Ovary (tissue), 3 donors: ENCODE measurements at regions not wholly inside any gene's neighbourhood (a gene's known extent, or its start where the extent isn't known, plus 50 kb on each side); places are given as distances from the start of the nearest gene placed in this dataset.

Experiments used
- CTCF ChIP-seq, 3 donors: fragments of 450-650 bp in 2 of 3; fragments of 200-600 bp in 1 of 3; IDR thresholded peaks; one replicate each; pipeline versions ENCODE4 v1.5.1 to v1.8.0; 2016 to 2022; ENCODE audit warnings: antibody characterized with exemption in 3 of 3, mild to moderate bottlenecking in 1 of 3
- EP300 ChIP-seq: sonication (generic); formaldehyde crosslinking; IDR thresholded peaks from one replicate; pipeline ENCODE4 v1.6.1; 2017; ENCODE audit warnings: antibody characterized with exemption
- POLR2A ChIP-seq: fragments of 450-650 bp; IDR thresholded peaks from one replicate; pipeline ENCODE4 v1.6.1; 2017; ENCODE audit warnings: antibody characterized with exemption, mild to moderate bottlenecking, moderate library complexity
- donor health status: DM: no; HTN: no; CAD: no.

- no peak for TF ChIP-seq CTCF (IDR thresholded peaks at IDR 0.05)
- TF ChIP-seq POLR2A: no peak
- no peak for TF ChIP-seq EP300
Observed at GRCh38 chr5:167332309-167332708, 959.1 kb upstream of the WWC1 start.
